ENCODE measurements at regions not wholly inside any gene's neighbourhood (a gene's known extent, or its start where the extent isn't known, plus 50 kb on each side); places are given as distances from the start of the nearest gene placed in this dataset.

DNA sequence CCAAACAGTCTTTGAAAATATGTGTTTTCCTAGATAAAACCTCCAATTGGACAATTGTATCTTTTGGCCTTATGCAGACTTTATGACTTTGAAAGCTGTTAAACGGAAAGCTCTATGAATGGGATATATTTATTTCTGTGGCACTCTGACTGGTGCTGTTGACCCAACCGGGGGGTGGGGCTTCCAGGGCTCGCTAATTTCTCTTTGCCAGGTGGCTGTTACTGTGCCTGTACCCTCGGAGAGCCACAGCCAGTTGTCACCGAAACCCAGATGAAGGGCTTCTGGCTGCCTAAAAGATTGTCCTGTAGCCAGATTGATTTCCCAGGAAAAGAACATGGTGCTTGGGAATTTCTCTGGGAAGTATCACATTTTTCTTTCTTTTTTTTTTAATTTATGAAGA is 132.7 kb upstream of the NAV2 start:
- ChIA-PET CTCF (interaction anchor here (1.4 kb wide), 1 partner anchor 163 kb away, joined by 4 read pairs; no protein-coding TSS in a partner anchor), POLR2A (no interaction called here)
- Histone ChIP-seq H3K9ac (replicated peaks; ENCODE audit: extremely low read depth, insufficient read depth, low read length) (no peak overlapping the region), H3K27me3 (ENCODE audit: control insufficient read depth in 2 of 2, insufficient read depth in 2 of 2, low read length in 2 of 2) (no peaks in the 10 kb centered on the region), H3K4me2 (ENCODE audit: insufficient read depth, low read length) (no peak overlapping the region), H2AFZ (ENCODE audit: low read depth, low read length) (no peak overlapping the region), H3K27ac (ENCODE audit: insufficient read depth, low read depth, low read length) (no peak overlapping the region), H3K4me1 (ENCODE audit: control insufficient read depth, extremely low read depth, insufficient read depth, low read length) (peaks cover 25% of the 10 kb centered on the region), H4K20me1 (replicated peaks; ENCODE audit: control insufficient read depth, extremely low read depth, insufficient read depth, low read length) (no peaks in the 10 kb centered on the region), H3K9me1 (replicated peaks; ENCODE audit: control insufficient read depth, extremely low read depth, insufficient read depth, low read length) (no peaks in the 10 kb centered on the region), H3K9me3 (replicated peaks; ENCODE audit: control insufficient read depth, insufficient read depth, low read length) (no peaks in the 10 kb centered on the region), H3K4me3 (replicated peaks in 1 of 3; ENCODE audit: insufficient read depth in 1 of 3, low read depth in 1 of 3, low read length in 3 of 3) (no peak overlapping the region), H3K79me2 (ENCODE audit: control insufficient read depth, insufficient read depth, low read length) (no peaks in the 10 kb centered on the region), H3K36me3 (ENCODE audit: control insufficient read depth in 2 of 2, extremely low read depth in 1 of 2, insufficient read depth in 2 of 2, low read length in 2 of 2) (no peaks in the 10 kb centered on the region)
- TF ChIP-seq, protein P1, sequence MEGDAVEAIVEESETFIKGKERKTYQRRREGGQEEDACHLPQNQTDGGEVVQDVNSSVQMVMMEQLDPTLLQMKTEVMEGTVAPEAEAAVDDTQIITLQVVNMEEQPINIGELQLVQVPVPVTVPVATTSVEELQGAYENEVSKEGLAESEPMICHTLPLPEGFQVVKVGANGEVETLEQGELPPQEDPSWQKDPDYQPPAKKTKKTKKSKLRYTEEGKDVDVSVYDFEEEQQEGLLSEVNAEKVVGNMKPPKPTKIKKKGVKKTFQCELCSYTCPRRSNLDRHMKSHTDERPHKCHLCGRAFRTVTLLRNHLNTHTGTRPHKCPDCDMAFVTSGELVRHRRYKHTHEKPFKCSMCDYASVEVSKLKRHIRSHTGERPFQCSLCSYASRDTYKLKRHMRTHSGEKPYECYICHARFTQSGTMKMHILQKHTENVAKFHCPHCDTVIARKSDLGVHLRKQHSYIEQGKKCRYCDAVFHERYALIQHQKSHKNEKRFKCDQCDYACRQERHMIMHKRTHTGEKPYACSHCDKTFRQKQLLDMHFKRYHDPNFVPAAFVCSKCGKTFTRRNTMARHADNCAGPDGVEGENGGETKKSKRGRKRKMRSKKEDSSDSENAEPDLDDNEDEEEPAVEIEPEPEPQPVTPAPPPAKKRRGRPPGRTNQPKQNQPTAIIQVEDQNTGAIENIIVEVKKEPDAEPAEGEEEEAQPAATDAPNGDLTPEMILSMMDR (IDR thresholded peaks at IDR 0.05; ENCODE audit: extremely low read depth in 1 of 2, insufficient read depth in 1 of 2, low read depth in 1 of 2, low read length in 2 of 2), result no peak
- no peak for TF ChIP-seq POLR2A (IDR thresholded peaks at IDR 0.05; ENCODE audit: low read depth, low read length)
- TF ChIP-seq JUN (IDR thresholded peaks at IDR 0.05; ENCODE audit: borderline replicate concordance, insufficient read depth, insufficient read length, low read depth), result no peak
- TF ChIP-seq FOS (IDR thresholded peaks at IDR 0.05; ENCODE audit: borderline replicate concordance, insufficient read depth, low read length), result no peak
- DNase-seq (ENCODE audit: low read depth, low spot score) (no peak), FAIRE-seq (no peak)
- no TSS peak for BruUV-seq (replicated peaks)
- dilution Hi-C loops (cut with MboI; ENCODE audit: extremely low pct_ligation_motif_present, low sequenced_read_pairs) (no loop called here), intact Hi-C loops (cut with micrococcal nuclease) (no loop called here)

DNA sequence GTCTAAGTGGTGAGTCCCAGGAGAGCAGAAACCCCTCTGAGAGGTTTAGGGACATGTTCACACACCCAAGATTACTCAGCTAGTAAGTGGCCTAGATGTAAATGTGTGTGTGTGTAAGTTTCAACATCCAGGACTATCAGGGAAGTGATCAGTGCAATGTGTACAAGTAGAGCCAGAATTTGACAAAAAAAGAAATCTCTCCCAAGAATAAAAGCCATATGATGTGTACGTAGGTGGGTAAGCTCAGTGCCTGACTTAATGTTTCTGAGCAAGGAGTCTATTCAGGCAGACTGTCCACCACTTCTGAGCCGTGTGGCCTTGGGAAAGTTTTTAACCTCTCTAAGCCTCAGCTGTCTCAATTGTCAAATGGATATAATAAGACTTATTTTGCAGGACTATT is 133.8 kb upstream of the NAV2 start:
- no peak for FAIRE-seq
- TF ChIP-seq MYC (IDR thresholded peaks at IDR 0.05; ENCODE audit: low read depth, low read length), result no peak
- TF ChIP-seq GATA2 (IDR thresholded peaks at IDR 0.05; ENCODE audit: insufficient read depth, insufficient read length, low read depth, low read length), result no peak
- no peak overlapping the region for H3K4me2 ChIP-seq (ENCODE audit: insufficient read depth, low read length)
- no peak overlapping the region for H3K4me3 ChIP-seq (replicated peaks in 1 of 3; ENCODE audit: insufficient read depth in 1 of 3, low read depth in 1 of 3, low read length in 3 of 3)
- BruUV-seq (replicated peaks), result no TSS peak
- ChIA-PET CTCF (no interaction called here), POLR2A (no interaction called here)
- dilution Hi-C loops (cut with MboI; ENCODE audit: extremely low pct_ligation_motif_present, low sequenced_read_pairs), result no loop called here
- H3K27ac ChIP-seq (ENCODE audit: insufficient read depth, low read depth, low read length), result no peak overlapping the region
- no peaks in the 10 kb centered on the region for H3K9me1 ChIP-seq (replicated peaks; ENCODE audit: control insufficient read depth, extremely low read depth, insufficient read depth, low read length)
- H3K27me3 ChIP-seq (ENCODE audit: control insufficient read depth in 2 of 2, insufficient read depth in 2 of 2, low read length in 2 of 2), result no peaks in the 10 kb centered on the region
- peaks cover 25% of the 10 kb centered on the region for H3K4me1 ChIP-seq (ENCODE audit: control insufficient read depth, extremely low read depth, insufficient read depth, low read length)
- no peaks in the 10 kb centered on the region for H3K79me2 ChIP-seq (ENCODE audit: control insufficient read depth, insufficient read depth, low read length)
- H3K9me3 ChIP-seq (replicated peaks; ENCODE audit: control insufficient read depth, insufficient read depth, low read length), result no peaks in the 10 kb centered on the region
- H3K36me3 ChIP-seq (ENCODE audit: control insufficient read depth in 2 of 2, extremely low read depth in 1 of 2, insufficient read depth in 2 of 2, low read length in 2 of 2), result no peaks in the 10 kb centered on the region
- DNase-seq (ENCODE audit: low read depth, low spot score), result no peak
- no peak overlapping the region for H2AFZ ChIP-seq (ENCODE audit: low read depth, low read length)
- H4K20me1 ChIP-seq (replicated peaks; ENCODE audit: control insufficient read depth, extremely low read depth, insufficient read depth, low read length), result no peaks in the 10 kb centered on the region
- intact Hi-C loops (cut with micrococcal nuclease), result no loop called here
- H3K9ac ChIP-seq (replicated peaks; ENCODE audit: extremely low read depth, insufficient read depth, low read length), result no peak overlapping the region

All from endothelial cell of umbilical vein (primary cell).